ENCODE measurements at regions not wholly inside any gene's neighbourhood (a gene's known extent, or its start where the extent isn't known, plus 50 kb on each side); places are given as distances from the start of the nearest gene placed in this dataset.

- no peak for DNase-seq
Observed at GRCh38 chr2:52818958-52819357, 948.6 kb upstream of the CHAC2 start.

- DNase-seq, result no peak
Observed at GRCh38 chr2:52810460-52810859, 957.1 kb upstream of the CHAC2 start.

- no peak for DNase-seq
Observed at GRCh38 chr2:52805901-52806410, 961.6 kb upstream of the CHAC2 start.

- no peak for DNase-seq
Observed at GRCh38 chr2:52794581-52794980, 973.0 kb upstream of the CHAC2 start.

GRCh38 chr2:52779446-52779845, 988.2 kb upstream of the CHAC2 start:
- DNase-seq, result no peak

- no peak for DNase-seq
Observed at GRCh38 chr2:52776571-52776970, 991.0 kb upstream of the CHAC2 start.

- no peak for DNase-seq
Observed at GRCh38 chr2:52775674-52776073, 991.9 kb upstream of the CHAC2 start.

- no peak for DNase-seq
Observed at GRCh38 chr2:52765735-52766134, 1001.9 kb upstream of the CHAC2 start.

GRCh38 chr2:52749764-52750163, 1017.8 kb upstream of the CHAC2 start:
- no peak for DNase-seq

- DNase-seq, result no peak
Observed at GRCh38 chr2:52745144-52745543, 1022.5 kb upstream of the CHAC2 start.

- DNase-seq, result no peak
Observed at GRCh38 chr2:52732849-52733395, 1034.7 kb upstream of the CHAC2 start.

- no peak for DNase-seq
Observed at GRCh38 chr2:52724585-52724984, 1043.0 kb upstream of the CHAC2 start.

GRCh38 chr2:52717836-52718235, 1049.8 kb upstream of the CHAC2 start:
- no peak for DNase-seq

- DNase-seq, result no peak
Observed at GRCh38 chr2:52710810-52711618, 1056.6 kb upstream of the CHAC2 start.

GRCh38 chr2:52704251-52704650, 1063.4 kb upstream of the CHAC2 start:
- no peak for DNase-seq

- DNase-seq, result no peak
Observed at GRCh38 chr2:52703004-52703403, 1064.6 kb upstream of the CHAC2 start.

GRCh38 chr2:52698408-52698807, 1069.2 kb upstream of the CHAC2 start:
- DNase-seq, result no peak

GRCh38 chr2:52697690-52698089, 1069.9 kb upstream of the CHAC2 start:
- no peak for DNase-seq

GRCh38 chr2:52695731-52696130, 1071.9 kb upstream of the CHAC2 start:
- no peak for DNase-seq

- no peak for DNase-seq
Observed at GRCh38 chr2:52686935-52687334, 1080.7 kb upstream of the CHAC2 start.

- DNase-seq, result no peak
Observed at GRCh38 chr2:52676056-52676455, 1091.5 kb upstream of the CHAC2 start.

- DNase-seq, result no peak
Observed at GRCh38 chr2:52668724-52669123, 1098.9 kb upstream of the CHAC2 start.

- no peak for DNase-seq
Observed at GRCh38 chr2:52659546-52659945, 1108.1 kb upstream of the CHAC2 start.

- DNase-seq, result peak; percentile 21
Observed at GRCh38 chr2:52658598-52658997, 1109.0 kb upstream of the CHAC2 start.

- no peak for DNase-seq
Observed at GRCh38 chr2:52639692-52640091, 1127.9 kb upstream of the CHAC2 start.

Data from T1000 (cell line).